Hepatocyte (in vitro differentiated cells): ENCODE measurements at regions not wholly inside any gene's neighbourhood (a gene's known extent, or its start where the extent isn't known, plus 50 kb on each side); places are given as distances from the start of the nearest gene placed in this dataset.

Source experiments
- DNase-seq: peaks from one replicate; pipeline ENCODE4 v3.0.0-alpha.2; 2016; ENCODE audit warnings: low spot score
- H2AFZ ChIP-seq: fragments of 200-600 bp; sonication (generic); 2 replicates; pipeline ENCODE4 v1.6.0; 2016; ENCODE audit warnings: antibody characterized with exemption, mild to moderate bottlenecking
- H3K27ac ChIP-seq: fragments of 200-600 bp; sonication (generic); 2 replicates; pipeline ENCODE4 v1.5.1; 2016; ENCODE audit warnings: mild to moderate bottlenecking
- H3K27me3 ChIP-seq: fragments of 200-600 bp; sonication (generic); 2 replicates; pipeline ENCODE4 v1.6.1; 2016
- H3K36me3 ChIP-seq: fragments of 200-600 bp; sonication (generic); replicated peaks from 2 replicates; pipeline ENCODE4 v1.5.1; 2016; ENCODE audit warnings: low read depth; ENCODE audit not compliant: insufficient read depth
- H3K4me1 ChIP-seq: fragments of 200-600 bp; sonication (generic); 2 replicates; pipeline ENCODE4 v1.5.1; 2016; ENCODE audit warnings: mild to moderate bottlenecking, moderate library complexity; ENCODE audit not compliant: insufficient read depth
- H3K4me2 ChIP-seq: fragments of 200-600 bp; sonication (generic); 2 replicates; pipeline ENCODE4 v1.6.0; 2016
- H3K4me3 ChIP-seq: fragments of 200-600 bp; sonication (generic); 2 replicates; pipeline ENCODE4 v1.5.1; 2016; ENCODE audit warnings: mild to moderate bottlenecking
- H3K79me2 ChIP-seq: fragments of 200-600 bp; sonication (generic); 2 replicates; pipeline ENCODE4 v1.6.0; 2017; ENCODE audit warnings: mild to moderate bottlenecking
- H3K9me2 ChIP-seq: fragments of 200-600 bp; sonication (generic); replicated peaks from 2 replicates; pipeline ENCODE4 v1.6.0; 2017; ENCODE audit warnings: mild to moderate bottlenecking; ENCODE audit not compliant: insufficient read depth
- H3K9me3 ChIP-seq: fragments of 200-600 bp; sonication (generic); 2 replicates; pipeline ENCODE4 v1.5.1; 2016; ENCODE audit warnings: low read depth, mild to moderate bottlenecking
- H4K20me1 ChIP-seq: fragments of 200-600 bp; sonication (generic); 2 replicates; pipeline ENCODE4 v1.6.0; 2016; ENCODE audit warnings: mild to moderate bottlenecking; ENCODE audit not compliant: insufficient read depth, poor library complexity, severe bottlenecking
- CTCF ChIP-seq: fragments of 200-600 bp; sonication (generic); IDR thresholded peaks from 2 replicates; pipeline ENCODE4 v1.5.1; 2016; ENCODE audit warnings: antibody characterized with exemption, mild to moderate bottlenecking; ENCODE audit not compliant: poor library complexity
- EZH2 ChIP-seq: fragments of 200-600 bp; sonication (generic); IDR thresholded peaks from 2 replicates; pipeline ENCODE4 v1.6.1; 2016; ENCODE audit warnings: antibody characterized with exemption, mild to moderate bottlenecking, borderline replicate concordance
- EZH2phosphoT487 ChIP-seq: fragments of 200-600 bp; sonication (generic); IDR thresholded peaks from one replicate; pipeline ENCODE4 v1.6.1; 2018; ENCODE audit warnings: antibody characterized with exemption, mild to moderate bottlenecking, low read depth, moderate library complexity; ENCODE audit not compliant: unreplicated experiment, severe bottlenecking
- WGBS: methylation state at CpG from one replicate; pipeline ENCODE4 v1.1.6; 2016; ENCODE audit warnings: low lambda C conversion rate; ENCODE audit errors: missing lambda C conversion rate; 5-methylcytosine and 5-hydroxymethylcytosine counted together

DNA sequence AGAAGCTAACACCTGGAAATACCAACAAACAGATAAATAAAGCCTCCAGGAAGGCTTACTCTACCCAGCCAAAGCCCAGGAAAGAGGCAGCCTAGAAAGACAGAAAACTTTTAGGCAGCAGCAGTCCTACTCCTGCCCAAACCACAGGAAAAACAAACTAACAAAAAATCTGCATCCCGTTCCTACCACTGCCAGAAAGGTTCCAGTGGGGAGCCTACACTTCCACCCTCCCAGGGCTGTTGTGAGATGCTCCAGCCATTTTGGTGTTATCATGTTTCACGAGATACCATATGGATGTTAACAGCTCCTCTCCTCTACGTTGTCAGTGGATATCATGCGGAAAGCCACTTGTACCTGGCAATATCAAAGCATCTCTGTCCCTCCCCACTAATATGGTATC is 135.9 kb upstream of the ADRA1D start:
- no peak overlapping the region for H2AFZ ChIP-seq

DNA sequence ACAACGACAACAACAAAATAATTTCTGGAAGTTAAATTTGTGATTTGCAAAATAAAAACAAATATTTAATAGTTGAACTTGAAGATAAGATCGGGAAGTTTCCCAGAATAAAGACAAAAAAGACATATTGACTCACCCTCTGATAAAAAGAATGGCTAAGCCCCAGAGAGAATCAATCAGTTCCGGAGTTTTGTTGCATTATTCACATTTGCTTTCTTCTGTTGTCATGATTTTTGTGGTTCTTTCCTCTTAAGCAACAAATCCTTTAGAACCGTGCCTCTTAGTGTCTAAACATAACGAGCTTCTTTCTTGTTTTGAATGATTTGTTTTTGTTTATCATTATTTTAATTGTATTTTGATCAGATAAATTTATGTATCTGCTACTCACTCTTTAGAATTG is 134.9 kb upstream of the ADRA1D start:
- no peaks in the 10 kb centered on the region for H4K20me1 ChIP-seq
- H3K4me1 ChIP-seq = no peaks in the 10 kb centered on the region
- no peak overlapping the region for H2AFZ ChIP-seq
- TF ChIP-seq EZH2 (no peak), EZH2phosphoT487 (no peak), CTCF (no peak)
- H3K36me3 ChIP-seq = no peaks in the 10 kb centered on the region
- no peak for DNase-seq
- H3K9me2 ChIP-seq = no peaks in the 10 kb centered on the region
- H3K9me3 ChIP-seq = no peaks in the 10 kb centered on the region
- 63% methylated on average over 5 of the region's 5 CpGs for WGBS
- H3K27ac ChIP-seq = no peak overlapping the region
- no peaks in the 10 kb centered on the region for H3K79me2 ChIP-seq
- H3K4me3 ChIP-seq = no peak overlapping the region
- H3K4me2 ChIP-seq = no peak overlapping the region
- no peaks in the 10 kb centered on the region for H3K27me3 ChIP-seq

More for the DNA sequence above, 135.9 kb upstream of the ADRA1D start:
- Histone ChIP-seq H3K4me3 (no peak overlapping the region), H3K4me1 (no peaks in the 10 kb centered on the region), H3K36me3 (no peaks in the 10 kb centered on the region), H3K9me3 (no peaks in the 10 kb centered on the region), H3K9me2 (no peaks in the 10 kb centered on the region), H4K20me1 (no peaks in the 10 kb centered on the region), H3K27me3 (no peaks in the 10 kb centered on the region), H3K79me2 (no peaks in the 10 kb centered on the region), H3K4me2 (no peak overlapping the region), H3K27ac (no peak overlapping the region)
- 82% methylated on average over 4 of the region's 4 CpGs for WGBS
- DNase-seq = no peak
- no peak for TF ChIP-seq EZH2
- no peak for TF ChIP-seq EZH2phosphoT487
- TF ChIP-seq CTCF = no peak

DNA sequence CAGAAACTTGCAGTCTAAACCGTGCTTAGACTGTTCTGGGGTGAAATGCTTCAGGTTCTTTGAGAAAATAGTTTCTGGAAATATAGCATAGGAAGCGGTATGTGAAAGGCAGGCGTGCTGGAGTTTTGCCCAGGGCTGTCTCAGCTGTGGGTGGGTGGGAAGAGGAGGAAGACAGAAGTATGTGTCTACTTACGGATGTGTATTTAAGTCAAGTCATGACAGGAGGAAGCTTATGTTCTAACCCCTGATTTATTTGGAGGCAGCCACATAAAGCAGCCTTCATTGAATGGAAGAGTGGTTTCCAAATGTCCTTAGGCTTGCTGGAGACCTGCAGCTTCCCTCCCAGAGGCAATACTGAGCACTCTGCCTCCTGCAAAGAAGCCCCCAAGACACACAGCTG is 126.8 kb upstream of the ADRA1D start:
- Histone ChIP-seq H2AFZ (no peak overlapping the region), H3K9me2 (no peaks in the 10 kb centered on the region), H4K20me1 (no peaks in the 10 kb centered on the region), H3K4me3 (no peak overlapping the region), H3K9me3 (no peaks in the 10 kb centered on the region), H3K27me3 (no peaks in the 10 kb centered on the region), H3K4me2 (no peak overlapping the region), H3K4me1 (peaks cover 3% of the 10 kb centered on the region), H3K27ac (no peak overlapping the region), H3K36me3 (no peaks in the 10 kb centered on the region), H3K79me2 (no peaks in the 10 kb centered on the region)
- DNase-seq = peak; percentile 28
- WGBS = 56% methylated on average over 4 of the region's 4 CpGs
- TF ChIP-seq EZH2 = no peak
- no peak for TF ChIP-seq EZH2phosphoT487

- DNase-seq = no peak
- H3K9me2 ChIP-seq = no peaks in the 10 kb centered on the region
- no peak overlapping the region for H3K4me2 ChIP-seq
- no peak overlapping the region for H2AFZ ChIP-seq
- H3K79me2 ChIP-seq = no peaks in the 10 kb centered on the region
- no peaks in the 10 kb centered on the region for H3K36me3 ChIP-seq
- 83% methylated on average over 1 of the region's 1 CpG for WGBS
- H3K4me3 ChIP-seq = no peak overlapping the region
- no peaks in the 10 kb centered on the region for H3K27me3 ChIP-seq
- TF ChIP-seq CTCF = no peak
- no peak for TF ChIP-seq EZH2phosphoT487
- no peak for TF ChIP-seq EZH2
- H3K27ac ChIP-seq = peak overlapping the region; percentile 11
- no peaks in the 10 kb centered on the region for H3K9me3 ChIP-seq
- H3K4me1 ChIP-seq = peaks cover 3% of the 10 kb centered on the region
- no peaks in the 10 kb centered on the region for H4K20me1 ChIP-seq
Measured at GRCh38 chr20:4373454-4373853, 124.4 kb upstream of the ADRA1D start.
